ENCODE measurements at regions not wholly inside any gene's neighbourhood (a gene's known extent, or its start where the extent isn't known, plus 50 kb on each side); places are given as distances from the start of the nearest gene placed in this dataset.
"Not testable (repeated sequence)": the region's sequence is repeated elsewhere in the genome, so short reads cannot be mapped to it uniquely, and the experiment has no call there.

GRCh38 chr6:150499882-150500312 lies 99.8 kb upstream of the PLEKHG1 start:
- DNase-seq = no peak

GRCh38 chr6:150500568-150500967 lies 99.1 kb upstream of the PLEKHG1 start:
- not testable (repeated sequence) for DNase-seq

GRCh38 chr6:150503041-150503440 lies 96.6 kb upstream of the PLEKHG1 start:
- DNase-seq = no peak

GRCh38 chr6:150503586-150504339 lies 95.9 kb upstream of the PLEKHG1 start:
- no peak for DNase-seq

GRCh38 chr6:150507361-150507760 lies 92.3 kb upstream of the PLEKHG1 start:
- not testable (repeated sequence) for DNase-seq

- no peak for DNase-seq
Measured at GRCh38 chr6:150510576-150510975, 89.1 kb upstream of the PLEKHG1 start.

GRCh38 chr6:150511313-150511712 lies 88.4 kb upstream of the PLEKHG1 start:
- no peak for DNase-seq

- DNase-seq = no peak
Measured at GRCh38 chr6:150514806-150515380, 84.8 kb upstream of the PLEKHG1 start.

- DNase-seq = no peak
Measured at GRCh38 chr6:150516199-150516598, 83.5 kb upstream of the PLEKHG1 start.

- no peak for DNase-seq
Measured at GRCh38 chr6:150517175-150517574, 82.5 kb upstream of the PLEKHG1 start.

GRCh38 chr6:150521482-150521881 lies 78.2 kb upstream of the PLEKHG1 start:
- no peak for DNase-seq

GRCh38 chr6:150523216-150523615 lies 76.5 kb upstream of the PLEKHG1 start:
- not testable (repeated sequence) for DNase-seq

GRCh38 chr6:150525300-150525699 lies 74.4 kb upstream of the PLEKHG1 start:
- DNase-seq = no peak

GRCh38 chr6:150527100-150527499 lies 72.6 kb upstream of the PLEKHG1 start:
- no peak for DNase-seq

GRCh38 chr6:150528648-150529285 lies 70.9 kb upstream of the PLEKHG1 start:
- DNase-seq = peak; percentile 5

GRCh38 chr6:150529646-150530045 lies 70.0 kb upstream of the PLEKHG1 start:
- no peak for DNase-seq

- no peak for DNase-seq
Measured at GRCh38 chr6:150531957-150532356, 67.7 kb upstream of the PLEKHG1 start.

- no peak for DNase-seq
Measured at GRCh38 chr6:150534553-150534952, 65.1 kb upstream of the PLEKHG1 start.

- no peak for DNase-seq
Measured at GRCh38 chr6:150535151-150535804, 64.4 kb upstream of the PLEKHG1 start.

- DNase-seq = no peak
Measured at GRCh38 chr6:150535818-150536220, 63.9 kb upstream of the PLEKHG1 start.

GRCh38 chr6:150536835-150537234 lies 62.9 kb upstream of the PLEKHG1 start:
- DNase-seq = no peak

GRCh38 chr6:150537491-150537890 lies 62.2 kb upstream of the PLEKHG1 start:
- DNase-seq = no peak

GRCh38 chr6:150537893-150538292 lies 61.8 kb upstream of the PLEKHG1 start:
- DNase-seq = no peak

GRCh38 chr6:150539111-150539510 lies 60.6 kb upstream of the PLEKHG1 start:
- DNase-seq = no peak

Measured in hematopoietic multipotent progenitor cell treated with erythropoietin and hydrocortisone succinate and interleukin-3 and kit ligand, for 6 days (in vitro differentiated cells).